ENCODE measurements at regions not wholly inside any gene's neighbourhood (a gene's known extent, or its start where the extent isn't known, plus 50 kb on each side); places are given as distances from the start of the nearest gene placed in this dataset.
"Not testable (repeated sequence)": the region's sequence is repeated elsewhere in the genome, so short reads cannot be mapped to it uniquely, and the experiment has no call there.

DNA sequence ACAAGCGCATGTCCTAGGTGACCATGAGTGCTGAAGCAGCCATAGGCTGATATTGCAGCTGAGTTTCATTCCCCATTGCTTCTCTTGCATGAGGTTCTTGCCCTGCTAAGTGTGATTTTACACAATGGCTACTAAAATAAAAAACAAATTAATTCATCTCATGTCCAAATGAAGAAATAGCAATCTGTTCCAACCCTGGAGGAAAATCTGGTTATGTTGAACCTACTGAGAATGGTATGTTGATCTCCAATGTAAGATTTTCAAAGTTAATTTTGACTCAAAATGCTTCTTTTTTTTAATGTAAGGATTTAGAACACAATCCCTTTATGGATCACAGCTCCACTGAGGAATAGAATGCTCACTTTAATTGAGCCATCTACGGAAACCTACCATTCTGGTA is 254.2 kb upstream of the CRBN start:
- BruUV-seq (replicated peaks): no TSS peak
- H4K20me1 ChIP-seq (ENCODE audit: insufficient read depth): no peaks in the 10 kb centered on the region
- CTCF ChIA-PET: no interaction called here

DNA sequence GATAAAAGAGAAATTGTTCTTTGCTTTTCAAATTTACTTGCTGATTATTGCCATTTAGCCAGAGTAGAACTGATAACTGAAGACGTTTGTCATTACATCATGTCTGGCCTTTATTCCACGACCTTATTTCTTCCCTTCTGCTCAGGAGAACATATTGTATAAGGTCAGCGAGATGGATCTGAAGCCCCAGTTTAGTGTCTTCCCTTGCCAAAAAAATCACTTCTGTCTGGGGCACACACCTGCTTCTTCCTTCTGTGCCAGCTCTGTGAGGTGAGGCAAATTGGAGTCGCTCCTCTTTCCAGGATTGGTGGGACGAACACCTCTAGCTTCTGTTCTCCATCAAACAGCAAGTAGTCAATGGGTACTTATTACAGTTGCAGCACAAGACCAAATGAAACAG is 250.3 kb upstream of the CRBN start:
- Histone ChIP-seq H3K9me2 (ENCODE audit: insufficient read depth) (no peaks in the 10 kb centered on the region), H3K79me2 (ENCODE audit: low read depth) (no peaks in the 10 kb centered on the region), H2AFZ (no peak overlapping the region), H3K9me3 (ENCODE audit: insufficient read depth, low read depth) (no peaks in the 10 kb centered on the region), H3K4me2 (no peak overlapping the region), H3K27me3 (ENCODE audit: insufficient read depth, low read depth) (no peaks in the 10 kb centered on the region), H3K4me3 (no peak overlapping the region), H4K20me1 (ENCODE audit: insufficient read depth) (no peaks in the 10 kb centered on the region), H3K36me3 (ENCODE audit: low read depth) (no peaks in the 10 kb centered on the region), H3K27ac (no peak overlapping the region), H3F3A (ENCODE audit: insufficient read depth, low read depth) (no peaks in the 10 kb centered on the region), H3K4me1 (replicated peaks; ENCODE audit: insufficient read depth) (no peaks in the 10 kb centered on the region)
- ChIA-PET CTCF (no interaction called here), POLR2A (ENCODE audit: unreplicated experiment) (no interaction called here)
- TF ChIP-seq, protein P1, sequence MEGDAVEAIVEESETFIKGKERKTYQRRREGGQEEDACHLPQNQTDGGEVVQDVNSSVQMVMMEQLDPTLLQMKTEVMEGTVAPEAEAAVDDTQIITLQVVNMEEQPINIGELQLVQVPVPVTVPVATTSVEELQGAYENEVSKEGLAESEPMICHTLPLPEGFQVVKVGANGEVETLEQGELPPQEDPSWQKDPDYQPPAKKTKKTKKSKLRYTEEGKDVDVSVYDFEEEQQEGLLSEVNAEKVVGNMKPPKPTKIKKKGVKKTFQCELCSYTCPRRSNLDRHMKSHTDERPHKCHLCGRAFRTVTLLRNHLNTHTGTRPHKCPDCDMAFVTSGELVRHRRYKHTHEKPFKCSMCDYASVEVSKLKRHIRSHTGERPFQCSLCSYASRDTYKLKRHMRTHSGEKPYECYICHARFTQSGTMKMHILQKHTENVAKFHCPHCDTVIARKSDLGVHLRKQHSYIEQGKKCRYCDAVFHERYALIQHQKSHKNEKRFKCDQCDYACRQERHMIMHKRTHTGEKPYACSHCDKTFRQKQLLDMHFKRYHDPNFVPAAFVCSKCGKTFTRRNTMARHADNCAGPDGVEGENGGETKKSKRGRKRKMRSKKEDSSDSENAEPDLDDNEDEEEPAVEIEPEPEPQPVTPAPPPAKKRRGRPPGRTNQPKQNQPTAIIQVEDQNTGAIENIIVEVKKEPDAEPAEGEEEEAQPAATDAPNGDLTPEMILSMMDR (conservative IDR thresholded peaks at IDR 0.05): no peak
- TF ChIP-seq EZH2 (IDR thresholded peaks at IDR 0.05; ENCODE audit: low read depth): no peak
- no TSS peak for BruUV-seq (replicated peaks)
- intact Hi-C loops (cut with micrococcal nuclease; ENCODE audit: unreplicated experiment): no loop called here
- no peak for DNase-seq

More for the DNA sequence above, 254.2 kb upstream of the CRBN start:
- DNase-seq: no peak
- Histone ChIP-seq H3K9me3 (ENCODE audit: insufficient read depth, low read depth) (no peaks in the 10 kb centered on the region), H3K4me3 (no peak overlapping the region), H3F3A (ENCODE audit: insufficient read depth, low read depth) (no peaks in the 10 kb centered on the region), H3K27ac (no peak overlapping the region), H3K27me3 (ENCODE audit: insufficient read depth, low read depth) (no peaks in the 10 kb centered on the region), H3K36me3 (ENCODE audit: low read depth) (no peaks in the 10 kb centered on the region), H3K9me2 (ENCODE audit: insufficient read depth) (no peaks in the 10 kb centered on the region), H3K4me1 (replicated peaks; ENCODE audit: insufficient read depth) (no peaks in the 10 kb centered on the region), H3K79me2 (ENCODE audit: low read depth) (no peaks in the 10 kb centered on the region), H3K4me2 (no peak overlapping the region), H2AFZ (no peak overlapping the region)
- intact Hi-C loops (cut with micrococcal nuclease; ENCODE audit: unreplicated experiment): no loop called here
- TF ChIP-seq, protein P1 (conservative IDR thresholded peaks at IDR 0.05): no peak
- TF ChIP-seq EZH2 (IDR thresholded peaks at IDR 0.05; ENCODE audit: low read depth): no peak
- POLR2A ChIA-PET (ENCODE audit: unreplicated experiment): no interaction called here

DNA sequence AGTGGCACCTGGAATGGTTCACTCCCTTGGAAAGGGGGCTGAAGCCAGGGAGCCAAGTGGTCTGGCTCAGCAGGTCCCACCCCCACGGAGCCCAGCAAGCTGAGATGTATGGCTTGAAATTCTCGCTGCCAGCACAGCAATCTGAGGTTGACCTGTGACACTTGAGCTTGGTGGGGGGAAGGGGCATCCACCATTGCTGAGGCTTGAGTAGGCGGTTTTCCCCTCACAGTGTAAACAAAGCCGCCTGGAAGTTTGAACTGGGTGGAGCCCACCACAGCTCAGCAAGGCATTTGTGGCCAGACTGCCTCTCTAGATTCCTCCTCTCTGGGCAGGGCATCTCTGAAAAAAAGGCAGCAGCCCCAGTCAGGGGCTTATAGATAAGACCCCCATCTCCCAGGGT is 228.2 kb upstream of the CRBN start:
- H3K79me2 ChIP-seq (ENCODE audit: low read depth); POLR2A ChIA-PET (ENCODE audit: unreplicated experiment); intact Hi-C loops (cut with micrococcal nuclease; ENCODE audit: unreplicated experiment); H3K4me3 ChIP-seq; H3K9me3 ChIP-seq (ENCODE audit: insufficient read depth, low read depth); CTCF ChIA-PET; DNase-seq; BruUV-seq (replicated peaks); H3K27ac ChIP-seq; H3K9me2 ChIP-seq (ENCODE audit: insufficient read depth); H4K20me1 ChIP-seq (ENCODE audit: insufficient read depth); H3K4me1 ChIP-seq (replicated peaks; ENCODE audit: insufficient read depth); H3K4me2 ChIP-seq; H3F3A ChIP-seq (ENCODE audit: insufficient read depth, low read depth); H3K36me3 ChIP-seq (ENCODE audit: low read depth); H2AFZ ChIP-seq; H3K27me3 ChIP-seq (ENCODE audit: insufficient read depth, low read depth): not testable (repeated sequence)

DNA sequence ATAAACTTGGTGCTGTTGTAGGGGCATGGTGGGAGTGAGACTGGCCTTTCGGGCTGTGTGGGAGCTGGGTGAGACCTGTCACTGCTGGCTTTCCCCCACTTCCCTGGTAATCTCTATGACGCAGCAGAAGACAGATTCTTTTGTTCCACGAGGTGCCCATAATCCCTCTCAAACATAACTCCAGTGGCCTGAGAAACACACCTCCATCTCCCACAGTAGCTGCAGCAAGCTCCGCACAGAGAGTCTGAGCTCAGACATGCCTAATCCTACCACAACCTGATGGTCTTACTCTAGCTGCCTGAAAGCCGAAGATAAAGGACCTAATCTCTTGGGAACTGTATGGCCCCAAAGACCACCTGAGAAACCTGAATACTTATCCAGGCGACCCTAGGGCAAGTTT is 225.6 kb upstream of the CRBN start:
- Histone ChIP-seq H3K9me3 (ENCODE audit: insufficient read depth, low read depth) (no peaks in the 10 kb centered on the region), H3K4me2 (no peak overlapping the region), H3K79me2 (ENCODE audit: low read depth) (no peaks in the 10 kb centered on the region), H3F3A (ENCODE audit: insufficient read depth, low read depth) (no peaks in the 10 kb centered on the region), H3K27ac (no peak overlapping the region), H4K20me1 (ENCODE audit: insufficient read depth) (no peaks in the 10 kb centered on the region), H3K9me2 (ENCODE audit: insufficient read depth) (no peaks in the 10 kb centered on the region), H2AFZ (no peak overlapping the region), H3K4me1 (replicated peaks; ENCODE audit: insufficient read depth) (no peaks in the 10 kb centered on the region), H3K27me3 (ENCODE audit: insufficient read depth, low read depth) (no peaks in the 10 kb centered on the region), H3K4me3 (no peak overlapping the region), H3K36me3 (ENCODE audit: low read depth) (no peaks in the 10 kb centered on the region)
- TF ChIP-seq, protein P1 (conservative IDR thresholded peaks at IDR 0.05): no peak
- no peak for TF ChIP-seq EZH2 (IDR thresholded peaks at IDR 0.05; ENCODE audit: low read depth)
- ChIA-PET CTCF (no interaction called here), POLR2A (ENCODE audit: unreplicated experiment) (no interaction called here)
- intact Hi-C loops (cut with micrococcal nuclease; ENCODE audit: unreplicated experiment): no loop called here
- DNase-seq: no peak
- BruUV-seq (replicated peaks): no TSS peak

All from PC-9 (cell line).